ENCODE measurements at regions not wholly inside any gene's neighbourhood (a gene's known extent, or its start where the extent isn't known, plus 50 kb on each side); places are given as distances from the start of the nearest gene placed in this dataset.
"Not testable (repeated sequence)": the region's sequence is repeated elsewhere in the genome, so short reads cannot be mapped to it uniquely, and the experiment has no call there.

- Mint-ChIP-seq H3K9me3 (peaks cover 13% of the 10 kb centered on the region), H3K4me3 (no peak overlapping the region), H3K36me3 (ENCODE audit: insufficient read depth) (no peaks in the 10 kb centered on the region), H3K4me1 (ENCODE audit: low read depth) (no peaks in the 10 kb centered on the region), H3K27me3 (ENCODE audit: low read depth) (no peaks in the 10 kb centered on the region)
- DNase-seq (no peak), ATAC-seq (no peak)
Observed at GRCh38 chr4:60911127-60911526, 289.0 kb upstream of the ADGRL3 start.

DNA sequence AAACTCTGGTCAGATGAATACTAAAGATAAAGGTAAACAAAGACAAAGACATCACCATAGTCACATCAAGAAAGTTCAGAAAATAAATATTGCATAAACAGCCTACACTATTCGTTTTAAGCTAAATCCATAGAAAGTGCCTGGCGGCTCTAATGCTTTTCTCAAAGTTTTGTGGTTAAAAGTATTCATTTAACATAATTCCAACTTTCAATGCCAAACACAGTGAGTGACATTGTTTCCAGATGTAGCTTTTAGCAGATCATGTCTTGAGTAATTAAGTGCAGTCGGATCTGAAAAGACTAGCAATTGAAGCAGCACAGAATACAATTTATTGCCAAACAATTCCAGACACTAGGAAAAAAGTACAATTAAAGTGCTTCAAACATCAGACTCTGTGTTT is 287.1 kb upstream of the ADGRL3 start:
- H3K4me1 Mint-ChIP-seq (ENCODE audit: low read depth) = no peaks in the 10 kb centered on the region
- no peak for ATAC-seq
- no peak for DNase-seq
- H3K27me3 Mint-ChIP-seq (ENCODE audit: low read depth) = no peaks in the 10 kb centered on the region
- peaks cover 11% of the 10 kb centered on the region for H3K9me3 Mint-ChIP-seq
- H3K36me3 Mint-ChIP-seq (ENCODE audit: insufficient read depth) = no peaks in the 10 kb centered on the region
- no peak overlapping the region for H3K4me3 Mint-ChIP-seq

DNA sequence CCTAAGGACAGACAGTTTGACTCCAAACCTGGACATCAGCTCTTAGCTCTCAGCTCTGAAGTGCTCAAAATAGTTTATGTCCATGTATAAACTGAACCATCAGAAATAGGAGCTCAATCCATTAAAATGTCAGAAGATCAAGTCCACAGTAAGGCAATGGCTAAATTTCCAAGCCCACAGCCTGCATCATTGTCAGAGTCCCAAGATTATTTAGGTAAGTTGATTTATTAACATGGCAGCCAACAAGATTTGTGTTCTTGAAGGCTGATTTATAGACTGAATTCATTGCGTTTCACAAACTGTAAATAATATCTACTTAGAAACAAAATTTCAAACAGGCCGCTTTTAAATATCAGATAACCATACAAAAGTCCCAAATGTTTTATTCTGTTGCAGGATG is 286.5 kb upstream of the ADGRL3 start:
- Mint-ChIP-seq H3K4me3 (no peak overlapping the region), H3K4me1 (ENCODE audit: low read depth) (no peaks in the 10 kb centered on the region), H3K9me3 (peaks cover 8% of the 10 kb centered on the region), H3K36me3 (ENCODE audit: insufficient read depth) (no peaks in the 10 kb centered on the region), H3K27me3 (ENCODE audit: low read depth) (no peaks in the 10 kb centered on the region)
- DNase-seq (no peak), ATAC-seq (no peak)

- ATAC-seq; H3K4me3 Mint-ChIP-seq; H3K27me3 Mint-ChIP-seq (ENCODE audit: low read depth); H3K36me3 Mint-ChIP-seq (ENCODE audit: insufficient read depth); DNase-seq; H3K4me1 Mint-ChIP-seq (ENCODE audit: low read depth); H3K9me3 Mint-ChIP-seq: not testable (repeated sequence)
Observed at GRCh38 chr4:60921735-60922134, 278.4 kb upstream of the ADGRL3 start.

GRCh38 chr4:60923075-60923474 is 277.1 kb upstream of the ADGRL3 start:
- DNase-seq (no peak), ATAC-seq (no peak)
- no peaks in the 10 kb centered on the region for H3K9me3 Mint-ChIP-seq
- H3K4me3 Mint-ChIP-seq = no peak overlapping the region
- no peaks in the 10 kb centered on the region for H3K27me3 Mint-ChIP-seq (ENCODE audit: low read depth)
- H3K4me1 Mint-ChIP-seq (ENCODE audit: low read depth) = no peaks in the 10 kb centered on the region
- H3K36me3 Mint-ChIP-seq (ENCODE audit: insufficient read depth) = no peaks in the 10 kb centered on the region

- no peaks in the 10 kb centered on the region for H3K27me3 Mint-ChIP-seq (ENCODE audit: low read depth)
- peaks cover 5% of the 10 kb centered on the region for H3K9me3 Mint-ChIP-seq
- DNase-seq (no peak), ATAC-seq (no peak)
- no peaks in the 10 kb centered on the region for H3K4me1 Mint-ChIP-seq (ENCODE audit: low read depth)
- H3K4me3 Mint-ChIP-seq = no peak overlapping the region
- H3K36me3 Mint-ChIP-seq (ENCODE audit: insufficient read depth) = no peaks in the 10 kb centered on the region
Observed at GRCh38 chr4:60926624-60927023, 273.5 kb upstream of the ADGRL3 start.

- H3K4me1 Mint-ChIP-seq (ENCODE audit: low read depth) = no peaks in the 10 kb centered on the region
- H3K27me3 Mint-ChIP-seq (ENCODE audit: low read depth) = no peaks in the 10 kb centered on the region
- no peak overlapping the region for H3K4me3 Mint-ChIP-seq
- H3K9me3 Mint-ChIP-seq = peaks cover 5% of the 10 kb centered on the region
- no peak for DNase-seq
- no peaks in the 10 kb centered on the region for H3K36me3 Mint-ChIP-seq (ENCODE audit: insufficient read depth)
- no peak for ATAC-seq
Observed at GRCh38 chr4:60930866-60931265, 269.3 kb upstream of the ADGRL3 start.

DNA sequence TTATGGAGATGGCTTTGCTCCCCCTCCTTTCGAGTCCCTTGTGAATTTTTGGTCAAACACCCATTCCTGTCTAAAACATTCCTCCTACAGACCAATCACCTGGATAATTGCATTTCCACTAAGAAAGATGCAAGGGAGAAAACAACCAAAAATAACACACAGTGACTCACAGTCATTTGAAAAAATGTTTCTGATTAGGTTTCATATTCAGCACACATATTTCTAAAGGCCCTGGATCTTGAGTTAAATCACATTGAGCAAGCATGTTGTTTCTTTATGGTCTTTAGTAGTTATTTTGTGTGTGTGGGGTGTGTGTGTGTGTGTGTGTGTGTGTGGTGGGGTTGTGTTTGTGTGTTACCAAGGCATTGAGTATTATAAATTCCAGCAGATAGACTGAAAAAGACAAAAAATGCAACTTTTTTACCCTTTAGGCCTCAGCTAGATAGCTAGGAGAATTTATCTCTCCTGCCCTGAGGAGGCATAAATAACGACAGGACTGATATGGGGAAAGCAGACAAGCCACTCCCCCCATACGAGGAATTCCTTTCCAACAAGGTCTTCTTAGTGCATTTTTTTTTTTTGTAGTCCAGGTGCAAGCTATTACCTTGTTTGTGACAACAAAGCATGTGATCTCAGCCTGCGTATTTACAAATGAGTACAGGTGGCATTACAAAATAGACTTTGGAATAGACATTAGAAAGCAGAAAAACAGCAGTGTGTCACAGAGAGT is 265.4 kb upstream of the ADGRL3 start:
- no peaks in the 10 kb centered on the region for H3K36me3 Mint-ChIP-seq (ENCODE audit: insufficient read depth)
- ATAC-seq = no peak
- no peaks in the 10 kb centered on the region for H3K4me1 Mint-ChIP-seq (ENCODE audit: low read depth)

DNA sequence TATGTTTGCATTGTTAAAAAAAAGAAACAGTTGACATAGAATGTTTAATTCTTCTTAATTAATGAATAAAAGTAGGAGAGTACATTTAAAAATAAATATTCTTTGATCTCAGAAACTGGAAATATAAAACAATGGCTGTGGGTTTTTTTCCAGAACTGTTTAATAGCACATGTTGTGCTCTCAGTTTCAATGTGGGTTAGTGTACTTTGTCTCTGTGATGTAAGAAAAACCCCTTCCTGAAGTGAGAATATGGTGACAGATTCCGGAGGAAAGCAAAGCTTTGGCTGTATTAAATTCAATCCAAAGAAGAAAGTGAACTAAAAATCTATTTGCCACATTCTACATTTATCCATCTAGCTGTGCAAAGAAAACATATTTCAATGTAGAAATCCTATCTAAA is 261.9 kb upstream of the ADGRL3 start:
- no peaks in the 10 kb centered on the region for H3K36me3 Mint-ChIP-seq (ENCODE audit: insufficient read depth)
- no peak overlapping the region for H3K4me3 Mint-ChIP-seq
- H3K4me1 Mint-ChIP-seq (ENCODE audit: low read depth) = no peaks in the 10 kb centered on the region
- DNase-seq = no peak
- ATAC-seq = no peak
- no peaks in the 10 kb centered on the region for H3K27me3 Mint-ChIP-seq (ENCODE audit: low read depth)
- peaks cover 7% of the 10 kb centered on the region for H3K9me3 Mint-ChIP-seq

More for the DNA sequence above, 265.4 kb upstream of the ADGRL3 start:
- H3K9me3 Mint-ChIP-seq = peaks cover 12% of the 10 kb centered on the region
- H3K27me3 Mint-ChIP-seq (ENCODE audit: low read depth) = no peaks in the 10 kb centered on the region
- no peak overlapping the region for H3K4me3 Mint-ChIP-seq
- no peak for DNase-seq

- H3K27me3 Mint-ChIP-seq (ENCODE audit: low read depth) = no peaks in the 10 kb centered on the region
- H3K4me3 Mint-ChIP-seq = no peak overlapping the region
- H3K9me3 Mint-ChIP-seq = peaks cover 7% of the 10 kb centered on the region
- H3K4me1 Mint-ChIP-seq (ENCODE audit: low read depth) = no peaks in the 10 kb centered on the region
- ATAC-seq = no peak
- no peak for DNase-seq
- H3K36me3 Mint-ChIP-seq (ENCODE audit: insufficient read depth) = no peaks in the 10 kb centered on the region
Observed at GRCh38 chr4:60938621-60939020, 261.5 kb upstream of the ADGRL3 start.

- H3K36me3 Mint-ChIP-seq (ENCODE audit: insufficient read depth) = no peaks in the 10 kb centered on the region
- no peak for ATAC-seq
- peaks cover 23% of the 10 kb centered on the region for H3K9me3 Mint-ChIP-seq
- DNase-seq = no peak
- no peaks in the 10 kb centered on the region for H3K4me1 Mint-ChIP-seq (ENCODE audit: low read depth)
- H3K27me3 Mint-ChIP-seq (ENCODE audit: low read depth) = no peaks in the 10 kb centered on the region
- H3K4me3 Mint-ChIP-seq = no peak overlapping the region
Observed at GRCh38 chr4:60944060-60944459, 256.1 kb upstream of the ADGRL3 start.

DNA sequence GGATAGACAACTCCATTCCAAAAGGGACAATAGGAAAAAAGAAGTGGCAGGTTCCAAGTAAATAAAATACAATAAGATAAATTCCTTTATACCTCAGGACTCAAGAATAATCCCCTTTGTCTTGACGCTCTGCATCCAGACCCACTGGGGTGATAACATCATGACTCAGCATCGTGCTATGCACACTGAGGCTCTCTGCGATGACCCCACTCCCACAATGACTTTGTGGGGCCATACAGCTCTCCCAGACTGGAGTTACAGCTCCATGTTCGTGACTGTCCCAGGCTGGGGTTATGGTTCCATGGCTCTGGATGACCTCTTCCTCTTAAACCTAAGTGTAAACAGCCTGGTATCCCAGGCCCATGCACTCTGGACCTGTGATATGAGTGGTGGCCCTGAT is 254.5 kb upstream of the ADGRL3 start:
- Mint-ChIP-seq H3K36me3 (ENCODE audit: insufficient read depth) (no peaks in the 10 kb centered on the region), H3K9me3 (peaks cover 20% of the 10 kb centered on the region), H3K27me3 (ENCODE audit: low read depth) (no peaks in the 10 kb centered on the region), H3K4me3 (no peak overlapping the region), H3K4me1 (ENCODE audit: low read depth) (no peaks in the 10 kb centered on the region)
- ATAC-seq (no peak), DNase-seq (no peak)

- Mint-ChIP-seq H3K4me3 (no peak overlapping the region), H3K27me3 (ENCODE audit: low read depth) (no peaks in the 10 kb centered on the region), H3K36me3 (ENCODE audit: insufficient read depth) (no peaks in the 10 kb centered on the region), H3K4me1 (ENCODE audit: low read depth) (no peaks in the 10 kb centered on the region), H3K9me3 (peaks cover 20% of the 10 kb centered on the region)
- no peak for ATAC-seq
- no peak for DNase-seq
Observed at GRCh38 chr4:60948008-60948407, 252.1 kb upstream of the ADGRL3 start.

- ATAC-seq (no peak), DNase-seq (no peak)
- Mint-ChIP-seq H3K9me3 (peaks cover 13% of the 10 kb centered on the region), H3K27me3 (ENCODE audit: low read depth) (no peaks in the 10 kb centered on the region), H3K4me3 (no peak overlapping the region), H3K4me1 (ENCODE audit: low read depth) (no peaks in the 10 kb centered on the region), H3K36me3 (ENCODE audit: insufficient read depth) (no peaks in the 10 kb centered on the region)
Observed at GRCh38 chr4:60952921-60953320, 247.2 kb upstream of the ADGRL3 start.

GRCh38 chr4:60953826-60954225 is 246.3 kb upstream of the ADGRL3 start:
- Mint-ChIP-seq H3K9me3 (peaks cover 9% of the 10 kb centered on the region), H3K4me3 (no peak overlapping the region), H3K4me1 (ENCODE audit: low read depth) (no peaks in the 10 kb centered on the region), H3K36me3 (ENCODE audit: insufficient read depth) (no peaks in the 10 kb centered on the region), H3K27me3 (ENCODE audit: low read depth) (no peaks in the 10 kb centered on the region)
- no peak for DNase-seq
- ATAC-seq = no peak

DNA sequence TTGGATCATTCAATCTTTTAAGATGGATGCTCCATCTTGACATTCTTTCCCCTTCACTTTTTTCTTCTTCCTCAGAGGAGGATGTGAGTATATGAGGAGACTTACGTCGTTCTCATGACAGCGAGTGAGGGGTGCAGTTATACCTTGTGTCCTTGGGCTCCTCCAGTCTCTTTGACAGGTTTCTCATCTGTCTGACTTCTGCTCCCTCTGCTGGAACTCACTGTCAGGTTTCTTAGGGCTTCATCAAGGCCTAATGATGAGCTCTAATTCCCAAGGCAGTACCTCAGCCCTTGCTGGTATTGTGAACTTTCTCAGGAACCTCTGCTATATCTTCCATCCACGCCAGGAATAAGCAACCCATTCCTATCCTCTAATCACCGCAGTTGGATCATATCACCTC is 237.8 kb upstream of the ADGRL3 start:
- H3K4me3 Mint-ChIP-seq = no peak overlapping the region
- no peaks in the 10 kb centered on the region for H3K4me1 Mint-ChIP-seq (ENCODE audit: low read depth)
- H3K36me3 Mint-ChIP-seq (ENCODE audit: insufficient read depth) = no peaks in the 10 kb centered on the region
- H3K9me3 Mint-ChIP-seq = peaks cover 14% of the 10 kb centered on the region
- DNase-seq = no peak
- no peaks in the 10 kb centered on the region for H3K27me3 Mint-ChIP-seq (ENCODE audit: low read depth)
- no peak for ATAC-seq

Data from activated T-cell treated with anti-CD3 and anti-CD28 coated beads, Interleukin-2, amount 50 U/mL, for 4 hours (primary cell).